ENCODE measurements at regions not wholly inside any gene's neighbourhood (a gene's known extent, or its start where the extent isn't known, plus 50 kb on each side); places are given as distances from the start of the nearest gene placed in this dataset.

DNA sequence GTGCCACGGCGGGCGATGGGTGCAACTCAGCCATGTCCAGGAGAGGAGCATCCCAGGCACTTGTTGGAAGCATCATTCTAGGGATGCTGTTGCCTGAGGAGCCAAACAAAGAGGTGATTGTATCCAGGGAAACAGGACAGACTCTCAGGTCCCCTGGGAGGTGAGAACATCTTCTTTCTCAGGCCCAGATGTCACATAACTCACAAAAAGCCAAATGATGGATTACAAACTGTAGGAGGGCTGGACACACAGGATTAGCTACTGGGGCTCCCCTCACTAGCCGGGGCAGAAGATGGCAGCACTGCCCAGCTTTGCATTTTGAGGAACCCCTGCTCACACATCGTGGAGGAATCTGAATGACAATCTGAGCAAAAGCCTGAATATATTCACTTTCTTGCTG is 64.7 kb upstream of the NFIL3 start:
- TF ChIP-seq CTCF (IDR thresholded peaks at IDR 0.05) (no peak), POLR2A (IDR thresholded peaks at IDR 0.05; ENCODE audit: low read depth) (no peak), EP300 (IDR thresholded peaks at IDR 0.05) (no peak)

All from esophagus muscularis mucosa (tissue), 4 donors.